HepG2 (cell line): ENCODE measurements at regions not wholly inside any gene's neighbourhood (a gene's known extent, or its start where the extent isn't known, plus 50 kb on each side); places are given as distances from the start of the nearest gene placed in this dataset.

Experiments used
- ATAC-seq: fragments of 200-7000 bp; cut with Tn5 transposase; 3 replicates; pipeline ENCODE4 v1.9.1; 2020; ENCODE audit warnings: mild to moderate bottlenecking, moderate library complexity
- BruUV-seq: library from RNA; stranded (reverse); fragments of 400-500 nt; replicated peaks from 2 replicates; lab custom pipeline; 2021; lab: Mats Ljungman, UMichigan
- CTCF ChIA-PET: fragments of 300-600 bp; formaldehyde crosslinking; extraction: SDS; loops from one replicate; lab custom pipeline; 2021; ENCODE audit warnings: low total read pairs, inconsistent platforms, low intra/inter-chr PET ratio; lab: Yijun Ruan, JAX
- POLR2A ChIA-PET: fragments of 350-600 bp; sonication (Branson Sonifier 250); formaldehyde crosslinking; loops from one replicate; lab custom pipeline; 2020; ENCODE audit warnings: antibody characterized with exemption, inconsistent platforms; lab: Yijun Ruan, JAX
- DNase-seq: peaks from one replicate; pipeline ENCODE4 v3.0.0-alpha.2; 2015; ENCODE audit warnings: low spot score
- FAIRE-seq: peaks from 3 replicates; lab custom pipeline; 2011; peaks lifted over from hg19 to GRCh38; lab: Jason Lieb, UNC
- H2AFZ ChIP-seq: one replicate; pipeline ENCODE4 v1.6.1; 2011; ENCODE audit warnings: low read length, inconsistent platforms
- H3K27ac ChIP-seq: fragments of 300-600 bp; 3 replicates; pipeline ENCODE4 v1.8.0; 2011; ENCODE audit warnings: mixed run types, mild to moderate bottlenecking, mixed read lengths, low read length, inconsistent platforms; ENCODE audit not compliant: insufficient read depth; ENCODE audit errors: extremely low read length
- H3K27me3 ChIP-seq, 2 experiments: fragments of 200-600 bp in 1 of 2; 2 replicates in 1 of 2; 3 replicates in 1 of 2; pipeline versions ENCODE4 v1.6.0 to v1.8.0; 2011; ENCODE audit warnings: low read length in 2 of 2, mild to moderate bottlenecking in 2 of 2, moderate library complexity in 2 of 2, inconsistent platforms in 1 of 2; ENCODE audit not compliant: insufficient read depth in 2 of 2, control insufficient read depth in 1 of 2
- H3K36me3 ChIP-seq, 2 experiments: fragments of 200-600 bp in 1 of 2; replicated peaks in 1 of 2; 2 replicates in 1 of 2; 3 replicates in 1 of 2; pipeline versions ENCODE4 v1.5.1 to v1.8.0; 2011; ENCODE audit warnings: low read length in 2 of 2, inconsistent platforms in 1 of 2; ENCODE audit not compliant: insufficient read depth in 2 of 2, control insufficient read depth in 1 of 2
- H3K4me1 ChIP-seq: 2 replicates; pipeline ENCODE4 v1.5.1; 2012; ENCODE audit warnings: low read length, inconsistent platforms; ENCODE audit not compliant: insufficient read depth
- H3K4me2 ChIP-seq: 2 replicates; pipeline ENCODE4 v1.6.0; 2011; ENCODE audit warnings: low read depth, low read length, inconsistent platforms
- H3K4me3 ChIP-seq, 3 experiments: fragments of 200-600 bp in 1 of 3; sonication (generic), shearing (Covaris generic) in 1 of 3; replicated peaks in 1 of 3; 2 replicates each; pipeline ENCODE4 v1.5.1; 2011 to 2016; ENCODE audit warnings: low read length in 3 of 3, inconsistent platforms in 2 of 3, low read depth in 2 of 3, mild to moderate bottlenecking in 2 of 3, control low read depth in 1 of 3, mixed read lengths in 1 of 3; ENCODE audit not compliant: insufficient read depth in 1 of 3
- H3K79me2 ChIP-seq: one replicate; pipeline ENCODE4 v1.6.1; 2011; ENCODE audit warnings: low read length, inconsistent platforms; ENCODE audit not compliant: insufficient read depth
- H3K9ac ChIP-seq: 2 replicates; pipeline ENCODE4 v1.6.0; 2011; ENCODE audit warnings: mild to moderate bottlenecking, low read depth, low read length, inconsistent platforms; ENCODE audit not compliant: insufficient read depth
- H3K9me3 ChIP-seq: 2 replicates; pipeline ENCODE4 v1.5.1; 2012; ENCODE audit warnings: mild to moderate bottlenecking, low read length
- H4K20me1 ChIP-seq: 2 replicates; pipeline ENCODE4 v1.6.0; 2011; ENCODE audit warnings: inconsistent platforms, mild to moderate bottlenecking, low read length, moderate library complexity; ENCODE audit not compliant: insufficient read depth
- ATF7 ChIP-seq, 2 experiments: fragments of 450-650 bp in 1 of 2; sonication (generic) in 1 of 2; formaldehyde crosslinking in 1 of 2; IDR thresholded peaks; 2 replicates each; pipeline versions ENCODE4 v1.4.0 to v1.6.1; 2016 to 2020; ENCODE audit warnings: antibody characterized with exemption in 1 of 2, mild to moderate bottlenecking in 1 of 2, missing genetic modification reagents in 1 of 2
- CCAR2 ChIP-seq: fragments of 200-400 bp; formaldehyde crosslinking; optimal IDR thresholded peaks from 2 replicates; pipeline ENCODE3; 2018; ENCODE audit warnings: low read depth, mild to moderate bottlenecking, low read length, moderate library complexity
- CEBPB ChIP-seq: IDR thresholded peaks from 2 replicates; pipeline ENCODE4 v1.6.1; 2011; ENCODE audit warnings: low read depth, low read length, improper control_type of control experiment, borderline replicate concordance
- CHD4 ChIP-seq: fragments of 200-600 bp; sonication (generic); IDR thresholded peaks from 2 replicates; pipeline ENCODE4 v1.7.0; 2017; ENCODE audit warnings: mild to moderate bottlenecking, low read length, borderline replicate concordance
- DMAP1 ChIP-seq: IDR thresholded peaks from 2 replicates; pipeline ENCODE4 v1.6.1; 2016
- JUNB ChIP-seq: sonication (generic); formaldehyde crosslinking; IDR thresholded peaks from 2 replicates; pipeline ENCODE4 v1.8.0; 2022; ENCODE audit warnings: missing genetic modification reagents, mild to moderate bottlenecking, borderline replicate concordance
- KAT8 ChIP-seq: IDR thresholded peaks from 2 replicates; pipeline ENCODE4 v1.6.1; 2016; ENCODE audit warnings: missing genetic modification reagents, missing compliant biosample characterization
- KDM4B ChIP-seq: sonication (generic); formaldehyde crosslinking; IDR thresholded peaks from 2 replicates; pipeline ENCODE4 v1.4.0; 2020; ENCODE audit warnings: missing genetic modification reagents
- KLF11 ChIP-seq: IDR thresholded peaks from 2 replicates; pipeline ENCODE4 v1.6.1; 2016; ENCODE audit warnings: missing compliant biosample characterization
- MAFF ChIP-seq: IDR thresholded peaks from 2 replicates; pipeline ENCODE4 v1.6.1; 2011; ENCODE audit warnings: low read depth, low read length, improper control_type of control experiment
- MAFK ChIP-seq, 2 experiments: IDR thresholded peaks in 1 of 2; conservative IDR thresholded peaks in 1 of 2; 2 replicates each; pipeline ENCODE4 v1.6.1; 2011; ENCODE audit warnings: improper control_type of control experiment in 2 of 2, low read length in 2 of 2
- NCOA1 ChIP-seq: sonication (generic); formaldehyde crosslinking; IDR thresholded peaks from 2 replicates; pipeline ENCODE4 v1.9.0; 2021; ENCODE audit warnings: missing genetic modification reagents
- STAT5B ChIP-seq: sonication (generic); formaldehyde crosslinking; IDR thresholded peaks from 2 replicates; pipeline ENCODE4 v1.4.0; 2020; ENCODE audit warnings: missing genetic modification reagents
- ZFP36L1 ChIP-seq: sonication (generic); formaldehyde crosslinking; IDR thresholded peaks from 2 replicates; pipeline ENCODE4 v1.8.0; 2022; ENCODE audit warnings: mild to moderate bottlenecking, missing genetic modification reagents, moderate library complexity
- ZFP36L2 ChIP-seq: sonication (generic); formaldehyde crosslinking; IDR thresholded peaks from 2 replicates; pipeline ENCODE4 v1.4.0; 2020; ENCODE audit warnings: missing genetic modification reagents
- ZNF335 ChIP-seq: sonication (generic); formaldehyde crosslinking; IDR thresholded peaks from 2 replicates; pipeline ENCODE4 v1.4.0; 2020; ENCODE audit warnings: missing genetic modification reagents
- ZNF468 ChIP-seq: sonication (generic); formaldehyde crosslinking; IDR thresholded peaks from 2 replicates; pipeline ENCODE4 v1.8.0; 2022; ENCODE audit warnings: mild to moderate bottlenecking, moderate library complexity, missing genetic modification reagents
- ZNF530 ChIP-seq: sonication (generic); formaldehyde crosslinking; IDR thresholded peaks from 2 replicates; pipeline ENCODE4 v1.5.0; 2020; ENCODE audit warnings: low read depth, mild to moderate bottlenecking, missing genetic modification reagents
- ZNF598 ChIP-seq: sonication (generic); formaldehyde crosslinking; IDR thresholded peaks from 2 replicates; pipeline ENCODE4 v1.5.1; 2020; ENCODE audit warnings: mild to moderate bottlenecking, missing genetic modification reagents, borderline replicate concordance
- ZNF720 ChIP-seq: sonication (generic); formaldehyde crosslinking; IDR thresholded peaks from 2 replicates; pipeline ENCODE4 v1.4.0; 2020; ENCODE audit warnings: missing genetic modification reagents
- ZSCAN31 ChIP-seq: sonication (generic); formaldehyde crosslinking; IDR thresholded peaks from 2 replicates; pipeline ENCODE4 v1.5.0; 2020; ENCODE audit warnings: low read depth, mild to moderate bottlenecking, missing genetic modification reagents
- WGBS: methylation state at CpG from one replicate; pipeline ENCODE4 v1.1.6; 2017; ENCODE audit warnings: low lambda C conversion rate; 5-methylcytosine and 5-hydroxymethylcytosine counted together
- in situ Hi-C: cut with HindIII; loops from 2 replicates; pipeline ENCODE4 v1.10.0; 2017; ENCODE audit warnings: low pct_unique_long_range_greater_than_20kb; ENCODE audit not compliant: extremely low pct_ligation_motif_present
- intact Hi-C: fragments of 100-400 bp; cut with micrococcal nuclease; formaldehyde crosslinking; loops from one replicate; pipeline ENCODE4 v1.10.0; 2022; ENCODE audit not compliant: unreplicated experiment
- TF ChIP-seq, protein P1 (sequence below): sonication (generic); formaldehyde crosslinking; IDR thresholded peaks from 2 replicates; pipeline ENCODE4 v1.8.1; 2023; ENCODE audit warnings: mild to moderate bottlenecking, missing genetic modification reagents
- TF ChIP-seq, protein P2 (sequence below): sonication (generic); formaldehyde crosslinking; IDR thresholded peaks from 2 replicates; pipeline ENCODE4 v1.4.0; 2020; ENCODE audit warnings: mild to moderate bottlenecking, low read depth, missing genetic modification reagents
- TF ChIP-seq, protein P3 (sequence below): sonication (generic); formaldehyde crosslinking; IDR thresholded peaks from 2 replicates; pipeline ENCODE4 v1.4.0; 2020; ENCODE audit warnings: mild to moderate bottlenecking, missing genetic modification reagents

DNA sequence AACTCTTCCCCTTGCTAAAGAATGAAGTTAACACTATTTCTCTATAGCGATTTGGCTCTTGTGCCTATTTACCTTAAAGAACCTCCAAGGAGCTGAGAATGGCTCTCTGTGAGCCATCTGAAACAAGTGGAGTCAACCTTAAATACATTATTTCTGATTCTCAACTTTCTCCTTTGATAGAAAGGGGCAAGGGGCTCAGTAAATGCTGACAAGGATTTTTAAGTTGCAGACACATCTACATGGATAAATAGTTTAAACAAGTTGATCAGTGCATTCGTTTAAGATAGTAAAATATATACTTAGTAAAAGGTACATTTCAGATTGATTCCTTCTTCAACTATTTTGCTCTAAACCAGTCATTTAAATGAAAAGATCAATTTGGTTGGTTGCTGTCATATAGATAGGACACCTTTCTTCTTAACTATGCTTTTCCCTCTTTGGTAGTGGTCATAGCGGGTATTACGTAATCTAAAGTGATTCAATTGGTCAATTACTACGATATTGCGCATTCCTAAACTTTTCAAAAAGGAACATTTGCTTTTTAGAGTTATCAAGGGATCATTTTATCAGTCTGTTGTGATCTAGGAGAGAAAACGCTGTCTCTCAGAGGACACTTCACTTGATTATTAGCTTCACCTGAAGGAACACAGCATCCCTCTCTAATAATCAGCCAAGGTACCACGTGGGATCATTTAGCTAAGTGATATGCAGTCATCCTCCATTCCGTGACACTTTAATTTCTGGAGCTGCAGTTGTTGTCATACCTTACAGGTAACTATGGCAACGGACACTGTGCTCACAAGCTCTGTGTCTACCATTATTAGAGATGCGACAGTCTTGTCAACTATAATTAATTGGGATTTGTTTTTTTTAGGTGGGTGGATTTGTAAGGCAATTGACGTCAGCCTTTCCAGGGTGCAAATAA lies 50.9 kb upstream of the KCNE4 start:
- TF ChIP-seq MAFK (conservative IDR thresholded peaks at IDR 0.05 in 1 of 2, IDR thresholded peaks at IDR 0.05 in 1 of 2; ENCODE audit: low read length in 2 of 2) (peak; percentile 77 to 86), CEBPB (peak; percentile 65; the same call in 1 of the 2 replicates), ATF7 (IDR thresholded peaks at IDR 0.05) (peak; percentile 69), ATF7 (CRISPR knock-in tag; IDR thresholded peaks at IDR 0.05) (no peak), ZNF335 (CRISPR knock-in tag) (no peak), ZNF720 (CRISPR knock-in tag) (no peak), KAT8 (no peak), ZFP36L1 (CRISPR knock-in tag) (no peak), ZNF468 (CRISPR knock-in tag) (no peak), ZNF530 (CRISPR knock-in tag) (no peak), ZFP36L2 (CRISPR knock-in tag) (no peak), DMAP1 (no peak), ZNF598 (CRISPR knock-in tag) (no peak), MAFF (peak; percentile 82), JUNB (no peak), ZSCAN31 (no peak), CCAR2 (no peak), KLF11 (CRISPR knock-in tag) (no peak), CHD4 (no peak), KDM4B (CRISPR knock-in tag) (no peak), NCOA1 (CRISPR knock-in tag) (no peak), STAT5B (CRISPR knock-in tag) (no peak)
- TF ChIP-seq, protein P1, sequence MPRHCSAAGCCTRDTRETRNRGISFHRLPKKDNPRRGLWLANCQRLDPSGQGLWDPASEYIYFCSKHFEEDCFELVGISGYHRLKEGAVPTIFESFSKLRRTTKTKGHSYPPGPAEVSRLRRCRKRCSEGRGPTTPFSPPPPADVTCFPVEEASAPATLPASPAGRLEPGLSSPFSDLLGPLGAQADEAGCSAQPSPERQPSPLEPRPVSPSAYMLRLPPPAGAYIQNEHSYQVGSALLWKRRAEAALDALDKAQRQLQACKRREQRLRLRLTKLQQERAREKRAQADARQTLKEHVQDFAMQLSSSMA (CRISPR knock-in tag): no peak
- TF ChIP-seq, protein P2, sequence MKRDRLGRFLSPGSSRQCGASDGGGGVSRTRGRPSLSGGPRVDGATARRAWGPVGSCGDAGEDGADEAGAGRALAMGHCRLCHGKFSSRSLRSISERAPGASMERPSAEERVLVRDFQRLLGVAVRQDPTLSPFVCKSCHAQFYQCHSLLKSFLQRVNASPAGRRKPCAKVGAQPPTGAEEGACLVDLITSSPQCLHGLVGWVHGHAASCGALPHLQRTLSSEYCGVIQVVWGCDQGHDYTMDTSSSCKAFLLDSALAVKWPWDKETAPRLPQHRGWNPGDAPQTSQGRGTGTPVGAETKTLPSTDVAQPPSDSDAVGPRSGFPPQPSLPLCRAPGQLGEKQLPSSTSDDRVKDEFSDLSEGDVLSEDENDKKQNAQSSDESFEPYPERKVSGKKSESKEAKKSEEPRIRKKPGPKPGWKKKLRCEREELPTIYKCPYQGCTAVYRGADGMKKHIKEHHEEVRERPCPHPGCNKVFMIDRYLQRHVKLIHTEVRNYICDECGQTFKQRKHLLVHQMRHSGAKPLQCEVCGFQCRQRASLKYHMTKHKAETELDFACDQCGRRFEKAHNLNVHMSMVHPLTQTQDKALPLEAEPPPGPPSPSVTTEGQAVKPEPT: no peak
- TF ChIP-seq, protein P3, sequence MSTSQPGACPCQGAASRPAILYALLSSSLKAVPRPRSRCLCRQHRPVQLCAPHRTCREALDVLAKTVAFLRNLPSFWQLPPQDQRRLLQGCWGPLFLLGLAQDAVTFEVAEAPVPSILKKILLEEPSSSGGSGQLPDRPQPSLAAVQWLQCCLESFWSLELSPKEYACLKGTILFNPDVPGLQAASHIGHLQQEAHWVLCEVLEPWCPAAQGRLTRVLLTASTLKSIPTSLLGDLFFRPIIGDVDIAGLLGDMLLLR (CRISPR knock-in tag): no peak
- H2AFZ ChIP-seq: no peak overlapping the region
- H3K4me2 ChIP-seq: no peak overlapping the region
- H3K9ac ChIP-seq: no peak overlapping the region
- no peak overlapping the region for H3K27ac ChIP-seq
- POLR2A ChIA-PET: no interaction called here
- peak; percentile 34 for FAIRE-seq
- H3K4me3 ChIP-seq: no peak overlapping the region
- no TSS peak for BruUV-seq
- in situ Hi-C loops (no loop called here), intact Hi-C loops (no loop called here)
- no peaks in the 10 kb centered on the region for H3K79me2 ChIP-seq
- DNase-seq: no peak
- CTCF ChIA-PET: no interaction called here
- H4K20me1 ChIP-seq: no peaks in the 10 kb centered on the region
- 19% methylated on average over 12 of the region's 12 CpGs for WGBS
- no peaks in the 10 kb centered on the region for H3K36me3 ChIP-seq
- no peaks in the 10 kb centered on the region for H3K9me3 ChIP-seq
- no peaks in the 10 kb centered on the region for H3K4me1 ChIP-seq
- no peak for ATAC-seq
- H3K27me3 ChIP-seq: peaks cover 0 to 4% of the 10 kb centered on the region in 2 experiments; a peak in 2 of 5 replicates
